GM10266 (cell line): ENCODE measurements at regions not wholly inside any gene's neighbourhood (a gene's known extent, or its start where the extent isn't known, plus 50 kb on each side); places are given as distances from the start of the nearest gene placed in this dataset.

ENCODE experiments used
- DNase-seq: peaks from one replicate; pipeline ENCODE4 v3.0.0; 2012; ENCODE audit errors: extremely low spot score
- TF ChIP-seq, protein P1 (sequence below): IDR thresholded peaks from 2 replicates; pipeline ENCODE4 v1.5.1; 2012; ENCODE audit warnings: mild to moderate bottlenecking, low read depth; ENCODE audit not compliant: control insufficient read depth, insufficient read depth; ENCODE audit errors: missing control alignments

DNA sequence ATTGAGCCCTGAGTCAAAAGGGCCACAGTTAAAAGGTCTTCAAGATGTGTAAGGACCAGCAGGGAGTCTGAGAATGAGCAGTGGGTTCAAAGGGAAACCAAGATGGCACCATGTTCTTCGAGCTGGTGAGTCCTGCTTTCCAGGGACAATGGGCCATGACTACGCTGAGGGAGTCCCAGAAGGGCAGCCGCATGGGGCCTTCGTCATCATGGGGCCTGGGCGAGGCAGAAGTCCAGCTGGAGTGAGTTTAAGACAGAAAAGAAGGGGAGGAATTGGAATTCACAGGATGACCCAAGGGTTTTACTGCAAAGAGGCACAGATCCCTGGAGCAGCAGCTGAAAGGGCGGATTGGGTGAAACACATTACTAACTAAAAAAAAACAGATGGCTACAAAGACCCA is 340.8 kb upstream of the MYT1L start:
- no peak for DNase-seq
- TF ChIP-seq, protein P1, sequence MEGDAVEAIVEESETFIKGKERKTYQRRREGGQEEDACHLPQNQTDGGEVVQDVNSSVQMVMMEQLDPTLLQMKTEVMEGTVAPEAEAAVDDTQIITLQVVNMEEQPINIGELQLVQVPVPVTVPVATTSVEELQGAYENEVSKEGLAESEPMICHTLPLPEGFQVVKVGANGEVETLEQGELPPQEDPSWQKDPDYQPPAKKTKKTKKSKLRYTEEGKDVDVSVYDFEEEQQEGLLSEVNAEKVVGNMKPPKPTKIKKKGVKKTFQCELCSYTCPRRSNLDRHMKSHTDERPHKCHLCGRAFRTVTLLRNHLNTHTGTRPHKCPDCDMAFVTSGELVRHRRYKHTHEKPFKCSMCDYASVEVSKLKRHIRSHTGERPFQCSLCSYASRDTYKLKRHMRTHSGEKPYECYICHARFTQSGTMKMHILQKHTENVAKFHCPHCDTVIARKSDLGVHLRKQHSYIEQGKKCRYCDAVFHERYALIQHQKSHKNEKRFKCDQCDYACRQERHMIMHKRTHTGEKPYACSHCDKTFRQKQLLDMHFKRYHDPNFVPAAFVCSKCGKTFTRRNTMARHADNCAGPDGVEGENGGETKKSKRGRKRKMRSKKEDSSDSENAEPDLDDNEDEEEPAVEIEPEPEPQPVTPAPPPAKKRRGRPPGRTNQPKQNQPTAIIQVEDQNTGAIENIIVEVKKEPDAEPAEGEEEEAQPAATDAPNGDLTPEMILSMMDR, result no peak

DNA sequence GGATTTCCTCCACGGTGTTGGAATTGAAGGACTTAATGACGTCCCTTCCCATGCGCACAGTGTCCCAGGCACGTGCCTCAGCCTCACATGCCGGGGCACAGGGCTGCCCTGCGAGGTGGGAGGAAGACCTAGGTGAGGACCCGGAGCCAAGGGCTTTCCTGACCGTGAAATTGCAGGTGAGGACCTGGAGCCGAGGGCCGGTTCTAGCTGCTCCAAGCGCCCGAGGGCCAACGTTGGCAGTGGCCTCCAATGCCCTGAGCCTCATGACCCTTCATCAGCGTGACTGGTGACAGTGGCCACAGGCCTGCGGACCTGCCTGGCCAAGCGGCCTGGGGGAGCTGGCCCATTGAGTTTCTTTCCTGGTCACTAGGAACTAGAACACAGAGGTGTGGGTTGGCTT is 338.2 kb upstream of the MYT1L start:
- TF ChIP-seq, protein P1, result no peak
- DNase-seq, result no peak

DNA sequence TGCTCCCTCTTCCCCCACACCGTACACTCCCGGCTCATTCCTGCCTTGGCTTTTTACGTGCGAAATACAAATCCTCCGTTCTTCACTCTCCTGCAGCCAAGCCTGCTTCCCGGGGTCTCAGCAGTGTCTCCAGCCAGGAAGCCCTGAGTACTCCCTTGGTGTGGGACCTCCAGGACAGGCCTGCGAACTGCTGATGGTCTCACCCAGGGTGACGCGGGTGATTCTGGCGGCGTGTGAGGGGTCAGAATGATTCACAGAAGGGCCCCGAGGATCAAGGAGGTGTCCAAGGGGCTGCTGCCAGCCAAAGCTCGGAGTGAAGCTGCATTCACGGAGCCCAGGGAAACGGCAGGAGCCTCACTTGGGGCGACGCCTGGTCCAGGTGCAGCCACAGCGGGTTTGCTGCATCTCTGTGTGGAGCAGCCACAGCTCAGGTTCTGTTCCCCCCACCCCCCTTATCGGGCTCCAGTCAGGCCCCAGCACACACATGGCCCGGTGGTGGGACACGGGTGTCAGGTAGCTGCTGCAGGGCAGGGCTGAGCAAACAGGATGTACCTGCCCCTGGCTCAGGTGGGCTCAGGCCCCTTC is 337.7 kb upstream of the MYT1L start:
- TF ChIP-seq, protein P1, result no peak
- no peak for DNase-seq

DNA sequence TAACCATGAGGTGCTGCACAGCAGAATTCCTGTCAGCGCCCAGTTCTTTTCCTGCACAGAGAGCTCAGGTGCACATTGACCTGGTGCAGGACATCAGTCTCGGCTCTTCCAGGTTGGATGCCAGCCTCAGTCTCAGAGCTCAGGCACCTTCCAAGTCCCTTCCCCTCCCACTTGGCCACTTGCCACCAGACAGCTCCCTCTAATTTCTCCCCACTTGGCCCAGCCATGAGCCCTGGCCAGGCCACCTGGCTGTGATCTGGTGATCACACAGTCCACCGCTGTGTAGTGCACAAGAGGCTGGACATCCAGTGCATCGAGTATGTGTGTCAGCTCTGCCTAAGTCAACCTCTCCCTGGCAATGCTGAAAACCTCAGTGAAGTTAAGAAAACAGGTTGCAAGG is 336.6 kb upstream of the MYT1L start:
- TF ChIP-seq, protein P1, result no peak
- no peak for DNase-seq

DNA sequence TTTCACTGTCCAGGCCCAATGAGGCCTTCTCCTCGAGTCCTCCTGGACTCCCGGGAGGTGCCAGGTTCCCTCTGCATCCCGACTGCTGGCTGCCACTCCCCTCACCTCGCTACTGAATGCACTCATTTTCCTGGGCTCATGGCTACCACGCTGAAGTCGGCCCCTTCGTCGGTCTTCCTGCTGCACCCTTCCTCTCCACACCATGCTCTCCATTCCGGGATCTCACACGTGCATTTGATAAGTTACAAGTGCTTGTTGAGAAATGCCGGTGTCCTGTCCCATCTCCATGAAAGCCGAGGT is 334.7 kb upstream of the MYT1L start:
- TF ChIP-seq, protein P1, result no peak
- DNase-seq, result no peak

DNA sequence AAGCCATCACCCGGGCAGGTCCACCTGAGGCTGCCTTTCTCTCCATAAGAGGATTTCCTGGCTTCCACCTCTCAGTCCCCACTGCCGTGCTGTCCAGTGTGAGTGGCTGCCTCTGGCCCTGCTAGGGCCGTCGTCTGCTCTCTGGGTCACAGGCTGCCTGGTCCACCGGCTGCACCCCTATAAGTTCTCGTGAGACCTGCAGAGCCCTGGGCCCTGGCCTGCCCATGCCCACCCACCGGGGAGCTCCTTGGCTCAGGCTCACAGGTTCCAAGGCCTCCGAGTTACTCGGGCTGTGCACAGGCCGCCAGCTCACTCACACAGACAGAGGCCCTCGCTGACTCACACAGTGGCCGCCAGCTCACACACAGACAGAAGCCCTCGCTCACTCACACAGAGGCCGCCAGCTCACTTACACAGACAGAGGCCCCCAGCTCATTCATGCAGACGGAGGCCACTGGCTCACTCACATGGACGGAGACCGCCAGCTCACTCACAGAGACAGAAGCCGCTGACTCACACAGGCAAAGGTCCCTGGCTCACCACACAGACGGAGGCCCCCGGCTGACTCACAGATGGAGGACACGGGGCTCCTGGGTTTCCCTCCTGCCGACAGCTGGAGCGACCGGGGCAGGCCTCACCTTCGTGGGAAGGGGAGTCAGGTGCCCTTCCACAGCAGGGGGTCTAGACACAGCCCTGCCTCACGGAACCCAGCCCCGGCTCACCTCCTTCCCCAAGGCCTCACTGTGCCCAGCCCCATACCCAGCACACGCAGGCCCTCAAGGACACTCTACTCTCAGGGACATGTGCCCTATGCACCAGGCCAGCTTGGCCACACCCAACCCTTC is 334.1 kb upstream of the MYT1L start:
- no peak for DNase-seq
- TF ChIP-seq, protein P1, result no peak

DNA sequence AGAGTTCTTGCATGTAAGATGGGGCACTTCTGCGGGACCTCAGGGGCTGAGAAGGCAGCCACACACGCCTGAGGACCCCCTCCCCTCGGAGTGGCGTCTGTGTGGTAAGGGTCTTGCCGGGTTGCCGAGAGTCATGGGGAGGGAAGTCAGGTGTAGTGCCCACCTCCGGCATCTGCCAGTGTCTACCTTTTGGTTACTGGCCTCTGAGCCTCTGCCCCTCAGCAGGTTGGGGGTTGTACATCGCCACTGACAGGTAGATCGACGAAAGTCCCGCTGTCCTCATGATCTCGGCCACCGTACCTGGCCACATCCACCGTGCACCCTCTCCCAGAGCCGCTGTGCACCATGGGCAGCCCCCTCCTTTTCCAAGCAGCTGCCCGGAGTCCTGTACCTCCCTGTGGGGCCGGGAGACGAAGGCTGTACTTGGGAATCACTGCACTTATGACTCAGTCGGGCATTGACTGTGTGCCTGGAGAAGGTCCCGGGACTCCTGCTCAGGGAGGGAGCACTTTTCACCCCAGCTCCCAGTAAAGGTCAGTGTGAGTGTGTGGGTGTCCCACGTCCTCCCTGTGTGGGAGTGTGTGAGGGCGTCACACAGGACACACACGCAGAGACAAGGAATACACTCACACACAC is 332.4 kb upstream of the MYT1L start:
- TF ChIP-seq, protein P1, result no peak
- DNase-seq, result no peak
